ENCODE measurements at regions not wholly inside any gene's neighbourhood (a gene's known extent, or its start where the extent isn't known, plus 50 kb on each side); places are given as distances from the start of the nearest gene placed in this dataset.

- H3K4me3 Mint-ChIP-seq (ENCODE audit: unreplicated experiment): no peak overlapping the region
- no peaks in the 10 kb centered on the region for H3K36me3 Mint-ChIP-seq (ENCODE audit: low read depth, unreplicated experiment)
- H3K4me1 Mint-ChIP-seq (ENCODE audit: unreplicated experiment): no peaks in the 10 kb centered on the region
- no peaks in the 10 kb centered on the region for H3K9me3 Mint-ChIP-seq (ENCODE audit: unreplicated experiment)
- no peaks in the 10 kb centered on the region for H3K27me3 Mint-ChIP-seq (ENCODE audit: unreplicated experiment)
- H3K27ac Mint-ChIP-seq (ENCODE audit: unreplicated experiment): no peak overlapping the region
- TF ChIP-seq CTCF (IDR thresholded peaks at IDR 0.05; ENCODE audit: unreplicated experiment): no peak
- no peak for DNase-seq (ENCODE audit: low spot score)
These were observed 84.4 kb upstream of the RAB4A start for GRCh38 chr1:229186373-229187056.

- Mint-ChIP-seq H3K9me3 (ENCODE audit: unreplicated experiment) (no peaks in the 10 kb centered on the region), H3K36me3 (ENCODE audit: low read depth, unreplicated experiment) (no peaks in the 10 kb centered on the region), H3K4me3 (ENCODE audit: unreplicated experiment) (no peak overlapping the region), H3K4me1 (ENCODE audit: unreplicated experiment) (no peaks in the 10 kb centered on the region), H3K27ac (ENCODE audit: unreplicated experiment) (no peak overlapping the region), H3K27me3 (ENCODE audit: unreplicated experiment) (no peaks in the 10 kb centered on the region)
- no peak for DNase-seq (ENCODE audit: low spot score)
- TF ChIP-seq CTCF (IDR thresholded peaks at IDR 0.05; ENCODE audit: unreplicated experiment): no peak
These were observed 80.8 kb upstream of the RAB4A start for GRCh38 chr1:229190057-229190575.

GRCh38 chr1:229191066-229191674 lies 79.7 kb upstream of the RAB4A start:
- no peak for TF ChIP-seq CTCF (IDR thresholded peaks at IDR 0.05; ENCODE audit: unreplicated experiment)
- Mint-ChIP-seq H3K36me3 (ENCODE audit: low read depth, unreplicated experiment) (no peaks in the 10 kb centered on the region), H3K27ac (ENCODE audit: unreplicated experiment) (no peak overlapping the region), H3K4me3 (ENCODE audit: unreplicated experiment) (no peak overlapping the region), H3K4me1 (ENCODE audit: unreplicated experiment) (no peaks in the 10 kb centered on the region), H3K27me3 (ENCODE audit: unreplicated experiment) (no peaks in the 10 kb centered on the region), H3K9me3 (ENCODE audit: unreplicated experiment) (no peaks in the 10 kb centered on the region)
- no peak for DNase-seq (ENCODE audit: low spot score)

GRCh38 chr1:229192031-229192430 lies 78.9 kb upstream of the RAB4A start:
- no peaks in the 10 kb centered on the region for H3K27me3 Mint-ChIP-seq (ENCODE audit: unreplicated experiment)
- no peak for TF ChIP-seq CTCF (IDR thresholded peaks at IDR 0.05; ENCODE audit: unreplicated experiment)
- no peak overlapping the region for H3K27ac Mint-ChIP-seq (ENCODE audit: unreplicated experiment)
- DNase-seq (ENCODE audit: low spot score): no peak
- H3K9me3 Mint-ChIP-seq (ENCODE audit: unreplicated experiment): no peaks in the 10 kb centered on the region
- no peak overlapping the region for H3K4me3 Mint-ChIP-seq (ENCODE audit: unreplicated experiment)
- no peaks in the 10 kb centered on the region for H3K36me3 Mint-ChIP-seq (ENCODE audit: low read depth, unreplicated experiment)
- H3K4me1 Mint-ChIP-seq (ENCODE audit: unreplicated experiment): no peaks in the 10 kb centered on the region

GRCh38 chr1:229192853-229193252 lies 78.1 kb upstream of the RAB4A start:
- TF ChIP-seq CTCF (IDR thresholded peaks at IDR 0.05; ENCODE audit: unreplicated experiment): no peak
- Mint-ChIP-seq H3K4me3 (ENCODE audit: unreplicated experiment) (no peak overlapping the region), H3K36me3 (ENCODE audit: low read depth, unreplicated experiment) (no peaks in the 10 kb centered on the region), H3K27me3 (ENCODE audit: unreplicated experiment) (no peaks in the 10 kb centered on the region), H3K27ac (ENCODE audit: unreplicated experiment) (no peak overlapping the region), H3K4me1 (ENCODE audit: unreplicated experiment) (no peaks in the 10 kb centered on the region), H3K9me3 (ENCODE audit: unreplicated experiment) (no peaks in the 10 kb centered on the region)
- DNase-seq (ENCODE audit: low spot score): no peak

Measured in endothelial cell (in vitro differentiated cells).